ENCODE measurements at regions not wholly inside any gene's neighbourhood (a gene's known extent, or its start where the extent isn't known, plus 50 kb on each side); places are given as distances from the start of the nearest gene placed in this dataset.

DNA sequence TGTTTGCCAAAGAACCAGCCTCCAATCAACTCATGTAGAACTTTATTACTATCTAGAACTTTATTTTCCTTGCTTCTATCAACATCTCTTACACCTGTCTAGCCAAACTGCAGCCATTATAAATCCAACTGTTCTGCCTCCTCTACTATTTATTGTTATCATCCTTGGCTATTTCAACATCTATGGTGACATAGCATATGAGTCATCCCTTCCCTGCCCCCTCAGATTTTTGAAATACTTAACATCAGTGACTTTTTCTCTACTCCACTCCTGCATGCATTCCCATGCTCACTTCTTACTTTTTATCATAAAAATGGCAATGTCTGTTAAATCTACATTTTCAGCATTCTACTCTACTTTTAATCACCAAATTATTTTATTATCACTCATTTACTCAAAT is 544.9 kb upstream of the NEGR1 start:
- TF ChIP-seq TAF1 (IDR thresholded peaks at IDR 0.05; ENCODE audit: low read depth): no peak
- no peak for TF ChIP-seq EP300 (conservative IDR thresholded peaks at IDR 0.05; ENCODE audit: poor library complexity, severe bottlenecking)
- no peak for TF ChIP-seq EZH2 (IDR thresholded peaks at IDR 0.05; ENCODE audit: borderline replicate concordance, insufficient read depth, low read length, poor library complexity, severe bottlenecking)
- TF ChIP-seq, protein P1, sequence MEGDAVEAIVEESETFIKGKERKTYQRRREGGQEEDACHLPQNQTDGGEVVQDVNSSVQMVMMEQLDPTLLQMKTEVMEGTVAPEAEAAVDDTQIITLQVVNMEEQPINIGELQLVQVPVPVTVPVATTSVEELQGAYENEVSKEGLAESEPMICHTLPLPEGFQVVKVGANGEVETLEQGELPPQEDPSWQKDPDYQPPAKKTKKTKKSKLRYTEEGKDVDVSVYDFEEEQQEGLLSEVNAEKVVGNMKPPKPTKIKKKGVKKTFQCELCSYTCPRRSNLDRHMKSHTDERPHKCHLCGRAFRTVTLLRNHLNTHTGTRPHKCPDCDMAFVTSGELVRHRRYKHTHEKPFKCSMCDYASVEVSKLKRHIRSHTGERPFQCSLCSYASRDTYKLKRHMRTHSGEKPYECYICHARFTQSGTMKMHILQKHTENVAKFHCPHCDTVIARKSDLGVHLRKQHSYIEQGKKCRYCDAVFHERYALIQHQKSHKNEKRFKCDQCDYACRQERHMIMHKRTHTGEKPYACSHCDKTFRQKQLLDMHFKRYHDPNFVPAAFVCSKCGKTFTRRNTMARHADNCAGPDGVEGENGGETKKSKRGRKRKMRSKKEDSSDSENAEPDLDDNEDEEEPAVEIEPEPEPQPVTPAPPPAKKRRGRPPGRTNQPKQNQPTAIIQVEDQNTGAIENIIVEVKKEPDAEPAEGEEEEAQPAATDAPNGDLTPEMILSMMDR (IDR thresholded peaks at IDR 0.05; ENCODE audit: poor library complexity, severe bottlenecking): no peak
